ENCODE measurements at regions not wholly inside any gene's neighbourhood (a gene's known extent, or its start where the extent isn't known, plus 50 kb on each side); places are given as distances from the start of the nearest gene placed in this dataset.

DNA sequence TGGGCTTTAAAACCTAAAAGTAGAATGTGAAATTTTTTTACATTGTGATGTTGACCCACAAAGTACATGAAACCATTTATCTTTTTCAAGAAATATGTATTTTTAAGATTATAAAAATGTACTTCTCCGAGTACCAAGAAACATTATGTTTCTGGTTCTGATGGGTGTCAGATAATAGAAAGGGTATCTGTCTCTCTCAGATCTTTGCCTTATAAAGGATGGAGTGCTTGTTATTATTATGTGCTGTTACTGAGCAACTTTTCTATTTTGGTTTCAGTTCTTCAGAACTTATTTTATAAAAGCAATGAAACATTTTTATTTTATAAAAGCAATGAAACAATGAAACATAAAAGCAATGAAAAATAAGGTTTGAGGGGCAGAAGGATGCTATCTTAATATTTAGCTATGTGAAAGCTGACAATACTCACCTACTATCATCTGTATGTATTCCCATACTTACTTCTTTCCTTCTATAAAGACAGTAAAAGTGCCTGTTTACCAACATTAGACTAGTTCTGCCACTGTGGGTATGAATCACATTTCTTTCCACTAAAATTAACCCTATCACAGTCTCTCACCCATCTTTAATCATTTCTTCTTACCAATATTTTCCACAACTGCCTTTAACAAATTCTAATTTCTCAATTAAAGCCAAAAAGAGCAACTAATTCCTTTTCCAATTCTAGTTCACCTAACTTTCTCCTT is 540.7 kb upstream of the KCNMB2 start:
- in situ Hi-C loops (cut with MboI; ENCODE audit: low pct_unique_long_range_greater_than_20kb, low sequenced_read_pairs, unreplicated experiment), result no loop called here
- TF ChIP-seq, protein P1, sequence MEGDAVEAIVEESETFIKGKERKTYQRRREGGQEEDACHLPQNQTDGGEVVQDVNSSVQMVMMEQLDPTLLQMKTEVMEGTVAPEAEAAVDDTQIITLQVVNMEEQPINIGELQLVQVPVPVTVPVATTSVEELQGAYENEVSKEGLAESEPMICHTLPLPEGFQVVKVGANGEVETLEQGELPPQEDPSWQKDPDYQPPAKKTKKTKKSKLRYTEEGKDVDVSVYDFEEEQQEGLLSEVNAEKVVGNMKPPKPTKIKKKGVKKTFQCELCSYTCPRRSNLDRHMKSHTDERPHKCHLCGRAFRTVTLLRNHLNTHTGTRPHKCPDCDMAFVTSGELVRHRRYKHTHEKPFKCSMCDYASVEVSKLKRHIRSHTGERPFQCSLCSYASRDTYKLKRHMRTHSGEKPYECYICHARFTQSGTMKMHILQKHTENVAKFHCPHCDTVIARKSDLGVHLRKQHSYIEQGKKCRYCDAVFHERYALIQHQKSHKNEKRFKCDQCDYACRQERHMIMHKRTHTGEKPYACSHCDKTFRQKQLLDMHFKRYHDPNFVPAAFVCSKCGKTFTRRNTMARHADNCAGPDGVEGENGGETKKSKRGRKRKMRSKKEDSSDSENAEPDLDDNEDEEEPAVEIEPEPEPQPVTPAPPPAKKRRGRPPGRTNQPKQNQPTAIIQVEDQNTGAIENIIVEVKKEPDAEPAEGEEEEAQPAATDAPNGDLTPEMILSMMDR (IDR thresholded peaks at IDR 0.05; ENCODE audit: extremely low read depth, insufficient read depth, missing control alignments), result no peak
- DNase-seq (ENCODE audit: low spot score), result no peak

DNA sequence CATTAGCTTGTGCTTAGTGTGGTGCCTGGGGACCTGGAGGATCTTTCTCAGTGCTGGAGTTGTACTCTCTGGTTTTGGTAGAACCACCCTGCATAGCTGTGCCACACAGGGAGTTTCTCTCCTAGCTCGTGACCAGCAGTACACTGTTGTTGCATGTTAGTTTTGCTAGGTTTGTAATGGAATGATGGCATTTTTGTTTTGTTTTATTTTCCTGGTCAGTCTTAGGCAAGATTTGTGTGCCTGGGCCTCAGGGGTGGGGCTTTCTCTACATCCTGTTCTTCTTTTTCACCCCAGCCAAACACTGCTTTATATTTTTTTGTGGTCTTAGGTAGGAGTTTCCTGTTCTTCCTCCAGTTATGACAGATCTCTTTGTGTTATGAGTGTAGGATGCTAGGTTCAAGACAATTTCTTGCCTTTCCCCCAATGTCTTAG is 534.5 kb upstream of the KCNMB2 start:
- no peak for DNase-seq (ENCODE audit: low spot score)
- in situ Hi-C loops (cut with MboI; ENCODE audit: low pct_unique_long_range_greater_than_20kb, low sequenced_read_pairs, unreplicated experiment), result no loop called here
- TF ChIP-seq, protein P1 (IDR thresholded peaks at IDR 0.05; ENCODE audit: extremely low read depth, insufficient read depth, missing control alignments), result no peak

DNA sequence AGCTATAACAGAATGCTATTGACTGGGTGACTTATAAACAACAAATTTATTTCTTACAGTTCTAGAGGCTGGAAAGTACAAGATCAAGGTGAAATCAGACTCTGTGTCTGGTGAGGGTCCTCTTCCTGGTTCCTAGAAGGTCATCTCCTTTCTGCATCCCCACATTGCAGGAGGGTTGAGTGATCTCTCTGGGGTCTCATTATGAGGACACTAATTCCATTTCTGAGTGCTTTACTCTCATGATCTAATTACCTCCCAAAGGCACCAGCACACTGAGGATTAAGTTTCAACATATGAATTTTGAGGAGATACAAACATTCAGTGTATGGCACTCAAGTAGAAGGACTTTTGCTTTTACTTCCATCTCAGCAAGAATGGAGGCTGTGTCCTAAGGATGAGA is 534.1 kb upstream of the KCNMB2 start:
- in situ Hi-C loops (cut with MboI; ENCODE audit: low pct_unique_long_range_greater_than_20kb, low sequenced_read_pairs, unreplicated experiment), result no loop called here
- no peak for DNase-seq (ENCODE audit: low spot score)
- TF ChIP-seq, protein P1 (IDR thresholded peaks at IDR 0.05; ENCODE audit: extremely low read depth, insufficient read depth, missing control alignments), result no peak

DNA sequence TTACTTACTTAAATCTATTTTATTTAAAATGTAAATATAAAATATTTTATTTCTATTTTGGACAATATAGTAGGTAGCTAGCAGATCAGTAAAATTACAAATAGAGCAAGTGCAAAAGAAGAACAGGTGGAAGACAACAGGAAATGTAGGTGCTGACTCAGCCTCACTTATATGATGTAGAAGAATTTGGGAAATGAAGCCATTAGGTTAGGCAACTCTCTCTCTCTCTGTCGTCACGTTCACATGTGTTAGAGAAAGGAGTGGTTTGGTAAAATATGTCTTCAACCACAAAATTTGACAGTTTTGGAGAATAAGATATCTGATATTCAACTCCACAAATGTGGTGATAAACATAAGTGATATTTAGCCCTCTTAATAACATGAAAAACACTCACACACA is 532.5 kb upstream of the KCNMB2 start:
- TF ChIP-seq, protein P1 (IDR thresholded peaks at IDR 0.05; ENCODE audit: extremely low read depth, insufficient read depth, missing control alignments), result no peak
- in situ Hi-C loops (cut with MboI; ENCODE audit: low pct_unique_long_range_greater_than_20kb, low sequenced_read_pairs, unreplicated experiment), result no loop called here
- DNase-seq (ENCODE audit: low spot score), result no peak

DNA sequence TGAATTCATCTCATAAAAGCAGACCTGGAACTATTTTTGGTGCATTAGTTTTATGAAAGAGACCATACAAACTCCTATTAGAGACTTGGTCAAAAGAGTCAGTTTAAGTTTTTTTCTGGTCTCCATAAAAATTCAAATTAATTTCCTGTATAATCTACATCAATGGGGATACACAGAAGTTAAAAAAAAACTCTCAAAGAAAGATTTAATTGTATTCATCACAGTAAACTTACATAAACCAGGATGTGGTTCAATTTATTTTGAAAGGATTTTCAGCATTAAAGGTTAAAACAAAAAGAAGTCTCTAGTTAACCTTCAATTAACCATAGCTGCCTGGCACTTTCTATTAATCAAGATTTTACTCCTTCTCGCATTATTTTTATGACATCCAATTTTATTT is 530.3 kb upstream of the KCNMB2 start:
- TF ChIP-seq, protein P1 (IDR thresholded peaks at IDR 0.05; ENCODE audit: extremely low read depth, insufficient read depth, missing control alignments), result no peak
- DNase-seq (ENCODE audit: low spot score), result no peak
- in situ Hi-C loops (cut with MboI; ENCODE audit: low pct_unique_long_range_greater_than_20kb, low sequenced_read_pairs, unreplicated experiment), result no loop called here

DNA sequence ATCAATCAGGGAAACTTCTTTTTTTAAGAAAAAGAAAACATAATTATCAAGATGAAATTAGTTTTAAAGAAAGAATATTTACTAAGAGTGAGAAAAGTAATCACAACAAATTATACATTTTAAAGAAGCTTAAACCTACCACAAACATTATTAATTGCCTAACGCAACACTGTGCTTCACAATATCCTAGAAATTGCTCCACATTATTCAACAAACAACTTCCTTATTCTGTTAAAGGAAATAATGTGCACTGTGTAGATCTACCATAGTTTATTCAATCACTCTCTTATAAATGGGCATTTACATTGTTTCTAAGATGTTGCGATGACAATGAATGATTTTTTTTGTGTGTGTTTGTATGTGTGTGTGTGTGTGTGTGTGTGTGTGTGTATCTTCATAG is 525.9 kb upstream of the KCNMB2 start:
- no peak for DNase-seq (ENCODE audit: low spot score)
- in situ Hi-C loops (cut with MboI; ENCODE audit: low pct_unique_long_range_greater_than_20kb, low sequenced_read_pairs, unreplicated experiment), result no loop called here
- TF ChIP-seq, protein P1 (IDR thresholded peaks at IDR 0.05; ENCODE audit: extremely low read depth, insufficient read depth, missing control alignments), result no peak
